ENCODE measurements at regions not wholly inside any gene's neighbourhood (a gene's known extent, or its start where the extent isn't known, plus 50 kb on each side); places are given as distances from the start of the nearest gene placed in this dataset.

GRCh38 chr22:48612077-48612995 is 1215.3 kb downstream of the BRD1 start:
- no peak for ATAC-seq
- TF ChIP-seq CSDC2 (CRISPR knock-in tag; IDR thresholded peaks at IDR 0.05) = no peak
- no peak for TF ChIP-seq RARB (CRISPR knock-in tag; IDR thresholded peaks at IDR 0.05)
- no peak for TF ChIP-seq PPARA (CRISPR knock-in tag; IDR thresholded peaks at IDR 0.05; ENCODE audit: borderline replicate concordance)
- TF ChIP-seq ZNF565 (CRISPR knock-in tag; conservative IDR thresholded peaks at IDR 0.05; ENCODE audit: low read depth) = no peak
- no peak for TF ChIP-seq TCF4 (CRISPR knock-in tag; IDR thresholded peaks at IDR 0.05; ENCODE audit: borderline replicate concordance)
- no peak for TF ChIP-seq TOX (CRISPR knock-in tag; IDR thresholded peaks at IDR 0.05; ENCODE audit: borderline replicate concordance)

- ATAC-seq = no peak
- no peak for TF ChIP-seq ZFP30 (CRISPR knock-in tag; IDR thresholded peaks at IDR 0.05)
- TF ChIP-seq ZC3H10 (CRISPR knock-in tag; IDR thresholded peaks at IDR 0.05) = no peak
- TF ChIP-seq PATZ1 (CRISPR knock-in tag; IDR thresholded peaks at IDR 0.05; ENCODE audit: borderline replicate concordance) = no peak
- no peak for TF ChIP-seq SNAI2 (CRISPR knock-in tag; IDR thresholded peaks at IDR 0.05)
- TF ChIP-seq ARNTL (CRISPR knock-in tag; IDR thresholded peaks at IDR 0.05; ENCODE audit: borderline replicate concordance, low read depth) = no peak
- no peak for TF ChIP-seq ZNF565 (CRISPR knock-in tag; conservative IDR thresholded peaks at IDR 0.05; ENCODE audit: low read depth)
- no peak for TF ChIP-seq TCF4 (CRISPR knock-in tag; IDR thresholded peaks at IDR 0.05; ENCODE audit: borderline replicate concordance)
- TF ChIP-seq CSDC2 (CRISPR knock-in tag; IDR thresholded peaks at IDR 0.05) = no peak
- no peak for TF ChIP-seq ZNF8 (CRISPR knock-in tag; IDR thresholded peaks at IDR 0.05)
- no peak for TF ChIP-seq ESRRG (CRISPR knock-in tag; IDR thresholded peaks at IDR 0.05)
- TF ChIP-seq TSHZ2 (CRISPR knock-in tag; IDR thresholded peaks at IDR 0.05) = no peak
- no peak for TF ChIP-seq ZFP3 (CRISPR knock-in tag; IDR thresholded peaks at IDR 0.05)
- no peak for TF ChIP-seq BACH2 (CRISPR knock-in tag; IDR thresholded peaks at IDR 0.05; ENCODE audit: borderline replicate concordance)
- TF ChIP-seq ZNF70 (CRISPR knock-in tag; IDR thresholded peaks at IDR 0.05) = no peak
- TF ChIP-seq GLIS3 (CRISPR knock-in tag; IDR thresholded peaks at IDR 0.05) = no peak
- no peak for TF ChIP-seq PPARA (CRISPR knock-in tag; IDR thresholded peaks at IDR 0.05; ENCODE audit: borderline replicate concordance)
- TF ChIP-seq OSR1 (CRISPR knock-in tag; IDR thresholded peaks at IDR 0.05) = no peak
- no peak for TF ChIP-seq CSRNP3 (CRISPR knock-in tag; IDR thresholded peaks at IDR 0.05)
- no peak for TF ChIP-seq CREB5 (CRISPR knock-in tag; IDR thresholded peaks at IDR 0.05; ENCODE audit: low read depth)
These were observed 1218.3 kb downstream of the BRD1 start for GRCh38 chr22:48609279-48609865.

Measured in SK-N-SH treated with all-trans-retinoic acid at 6 μM for 48 hours (cell line).